ENCODE measurements at regions not wholly inside any gene's neighbourhood (a gene's known extent, or its start where the extent isn't known, plus 50 kb on each side); places are given as distances from the start of the nearest gene placed in this dataset.

DNA sequence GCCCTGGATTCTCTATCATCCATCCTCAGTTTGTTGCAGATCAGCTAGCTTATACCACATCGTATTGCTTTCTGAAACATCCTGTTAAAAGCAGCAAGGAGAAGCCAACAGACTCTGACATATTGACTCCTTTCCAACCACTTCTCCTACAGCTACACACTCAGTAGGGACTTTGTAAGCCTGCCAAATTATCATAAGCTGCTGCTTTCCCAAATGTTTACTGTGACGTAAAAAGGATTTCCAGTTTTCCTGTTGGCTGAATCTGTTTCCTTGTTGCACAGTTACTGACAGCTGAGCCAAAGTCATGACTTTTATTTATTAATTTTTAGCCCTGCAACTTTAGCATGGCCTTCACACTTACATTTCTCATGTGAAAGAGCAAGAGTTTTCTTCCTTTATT is 294.3 kb downstream of the KCNJ3 start:
- TF ChIP-seq, protein P1, sequence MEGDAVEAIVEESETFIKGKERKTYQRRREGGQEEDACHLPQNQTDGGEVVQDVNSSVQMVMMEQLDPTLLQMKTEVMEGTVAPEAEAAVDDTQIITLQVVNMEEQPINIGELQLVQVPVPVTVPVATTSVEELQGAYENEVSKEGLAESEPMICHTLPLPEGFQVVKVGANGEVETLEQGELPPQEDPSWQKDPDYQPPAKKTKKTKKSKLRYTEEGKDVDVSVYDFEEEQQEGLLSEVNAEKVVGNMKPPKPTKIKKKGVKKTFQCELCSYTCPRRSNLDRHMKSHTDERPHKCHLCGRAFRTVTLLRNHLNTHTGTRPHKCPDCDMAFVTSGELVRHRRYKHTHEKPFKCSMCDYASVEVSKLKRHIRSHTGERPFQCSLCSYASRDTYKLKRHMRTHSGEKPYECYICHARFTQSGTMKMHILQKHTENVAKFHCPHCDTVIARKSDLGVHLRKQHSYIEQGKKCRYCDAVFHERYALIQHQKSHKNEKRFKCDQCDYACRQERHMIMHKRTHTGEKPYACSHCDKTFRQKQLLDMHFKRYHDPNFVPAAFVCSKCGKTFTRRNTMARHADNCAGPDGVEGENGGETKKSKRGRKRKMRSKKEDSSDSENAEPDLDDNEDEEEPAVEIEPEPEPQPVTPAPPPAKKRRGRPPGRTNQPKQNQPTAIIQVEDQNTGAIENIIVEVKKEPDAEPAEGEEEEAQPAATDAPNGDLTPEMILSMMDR (conservative IDR thresholded peaks at IDR 0.05; ENCODE audit: low read depth in 2 of 2) = no peak
- TF ChIP-seq POLR2AphosphoS5 (IDR thresholded peaks at IDR 0.05; ENCODE audit: low read depth) (no peak), EZH2 (IDR thresholded peaks at IDR 0.05; ENCODE audit: low read depth, unreplicated experiment) (no peak), JUNB (IDR thresholded peaks at IDR 0.05; ENCODE audit: unreplicated experiment) (no peak)
- TF ChIP-seq, protein P2, sequence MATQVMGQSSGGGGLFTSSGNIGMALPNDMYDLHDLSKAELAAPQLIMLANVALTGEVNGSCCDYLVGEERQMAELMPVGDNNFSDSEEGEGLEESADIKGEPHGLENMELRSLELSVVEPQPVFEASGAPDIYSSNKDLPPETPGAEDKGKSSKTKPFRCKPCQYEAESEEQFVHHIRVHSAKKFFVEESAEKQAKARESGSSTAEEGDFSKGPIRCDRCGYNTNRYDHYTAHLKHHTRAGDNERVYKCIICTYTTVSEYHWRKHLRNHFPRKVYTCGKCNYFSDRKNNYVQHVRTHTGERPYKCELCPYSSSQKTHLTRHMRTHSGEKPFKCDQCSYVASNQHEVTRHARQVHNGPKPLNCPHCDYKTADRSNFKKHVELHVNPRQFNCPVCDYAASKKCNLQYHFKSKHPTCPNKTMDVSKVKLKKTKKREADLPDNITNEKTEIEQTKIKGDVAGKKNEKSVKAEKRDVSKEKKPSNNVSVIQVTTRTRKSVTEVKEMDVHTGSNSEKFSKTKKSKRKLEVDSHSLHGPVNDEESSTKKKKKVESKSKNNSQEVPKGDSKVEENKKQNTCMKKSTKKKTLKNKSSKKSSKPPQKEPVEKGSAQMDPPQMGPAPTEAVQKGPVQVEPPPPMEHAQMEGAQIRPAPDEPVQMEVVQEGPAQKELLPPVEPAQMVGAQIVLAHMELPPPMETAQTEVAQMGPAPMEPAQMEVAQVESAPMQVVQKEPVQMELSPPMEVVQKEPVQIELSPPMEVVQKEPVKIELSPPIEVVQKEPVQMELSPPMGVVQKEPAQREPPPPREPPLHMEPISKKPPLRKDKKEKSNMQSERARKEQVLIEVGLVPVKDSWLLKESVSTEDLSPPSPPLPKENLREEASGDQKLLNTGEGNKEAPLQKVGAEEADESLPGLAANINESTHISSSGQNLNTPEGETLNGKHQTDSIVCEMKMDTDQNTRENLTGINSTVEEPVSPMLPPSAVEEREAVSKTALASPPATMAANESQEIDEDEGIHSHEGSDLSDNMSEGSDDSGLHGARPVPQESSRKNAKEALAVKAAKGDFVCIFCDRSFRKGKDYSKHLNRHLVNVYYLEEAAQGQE (IDR thresholded peaks at IDR 0.05; ENCODE audit: unreplicated experiment) = no peak

Measured in GM23338 (cell line).